ENCODE measurements at regions not wholly inside any gene's neighbourhood (a gene's known extent, or its start where the extent isn't known, plus 50 kb on each side); places are given as distances from the start of the nearest gene placed in this dataset.

- H3K27me3 Mint-ChIP-seq = no peaks in the 10 kb centered on the region
- H3K4me1 Mint-ChIP-seq = no peaks in the 10 kb centered on the region
- no peak overlapping the region for H3K27ac Mint-ChIP-seq
- H3K36me3 Mint-ChIP-seq (ENCODE audit: low read depth) = no peaks in the 10 kb centered on the region
- H3K4me3 Mint-ChIP-seq = no peak overlapping the region
- no peaks in the 10 kb centered on the region for H3K9me3 Mint-ChIP-seq
- CTCF ChIA-PET = no interaction called here
- POLR2A ChIA-PET = no interaction called here
- no peak for DNase-seq
These were observed 664.8 kb upstream of the SEMA3D start for GRCh38 chr7:85851571-85852193.

DNA sequence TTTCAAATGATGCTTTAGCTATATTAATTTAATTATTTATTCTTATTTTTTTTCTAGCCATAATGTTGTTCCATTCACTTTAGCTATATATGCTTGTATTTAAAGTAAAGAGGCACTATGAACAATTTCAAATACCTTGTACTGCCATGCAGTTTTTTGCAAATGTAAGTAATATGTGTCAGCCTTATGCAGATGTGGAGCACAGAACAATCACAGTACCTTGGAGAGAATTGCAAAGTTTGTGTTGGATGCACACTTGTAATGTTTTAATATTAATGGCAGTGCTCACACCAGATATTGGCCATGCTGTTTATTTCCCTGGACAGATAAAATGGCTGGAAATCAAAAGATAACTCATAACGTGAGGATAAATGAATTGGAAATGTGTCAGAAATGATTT is 663.5 kb upstream of the SEMA3D start:
- Mint-ChIP-seq H3K27me3 (no peaks in the 10 kb centered on the region), H3K4me1 (no peaks in the 10 kb centered on the region), H3K9me3 (no peaks in the 10 kb centered on the region), H3K27ac (no peak overlapping the region), H3K36me3 (ENCODE audit: low read depth) (no peaks in the 10 kb centered on the region), H3K4me3 (no peak overlapping the region)
- ChIA-PET CTCF (no interaction called here), POLR2A (no interaction called here)
- no peak for DNase-seq

- H3K27me3 Mint-ChIP-seq = no peaks in the 10 kb centered on the region
- POLR2A ChIA-PET = no interaction called here
- H3K36me3 Mint-ChIP-seq (ENCODE audit: low read depth) = no peaks in the 10 kb centered on the region
- no peak overlapping the region for H3K4me3 Mint-ChIP-seq
- no peaks in the 10 kb centered on the region for H3K4me1 Mint-ChIP-seq
- DNase-seq = no peak
- H3K27ac Mint-ChIP-seq = no peak overlapping the region
- CTCF ChIA-PET = no interaction called here
- H3K9me3 Mint-ChIP-seq = no peaks in the 10 kb centered on the region
These were observed 653.7 kb upstream of the SEMA3D start for GRCh38 chr7:85840554-85840953.

DNA sequence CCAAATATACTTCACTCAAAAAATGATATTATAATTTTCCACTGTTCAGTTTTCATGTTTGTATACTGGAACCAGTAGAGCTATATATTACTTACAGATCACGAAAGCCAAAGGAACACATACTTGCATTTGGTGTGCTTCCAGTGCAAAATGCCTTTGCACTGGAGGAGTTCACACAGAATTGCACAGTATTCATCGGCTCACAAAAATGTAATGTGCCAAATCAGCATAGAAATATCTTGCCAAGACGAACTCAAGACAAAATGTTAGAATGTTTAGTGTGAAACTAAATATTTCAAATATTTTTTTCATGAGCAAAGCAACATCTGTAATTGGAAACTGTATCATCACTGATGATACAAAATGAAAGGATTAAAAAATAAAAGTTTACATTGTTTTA is 646.2 kb upstream of the SEMA3D start:
- DNase-seq = no peak
- Mint-ChIP-seq H3K4me3 (no peak overlapping the region), H3K4me1 (no peaks in the 10 kb centered on the region), H3K9me3 (no peaks in the 10 kb centered on the region), H3K27me3 (no peaks in the 10 kb centered on the region), H3K27ac (no peak overlapping the region), H3K36me3 (ENCODE audit: low read depth) (no peaks in the 10 kb centered on the region)
- ChIA-PET CTCF (no interaction called here), POLR2A (no interaction called here)

GRCh38 chr7:85830982-85831381 is 644.1 kb upstream of the SEMA3D start:
- Mint-ChIP-seq H3K4me3 (no peak overlapping the region), H3K27ac (no peak overlapping the region), H3K9me3 (no peaks in the 10 kb centered on the region), H3K27me3 (no peaks in the 10 kb centered on the region), H3K36me3 (ENCODE audit: low read depth) (no peaks in the 10 kb centered on the region), H3K4me1 (no peaks in the 10 kb centered on the region)
- ChIA-PET POLR2A (no interaction called here), CTCF (no interaction called here)
- no peak for DNase-seq

- no peaks in the 10 kb centered on the region for H3K27me3 Mint-ChIP-seq
- CTCF ChIA-PET = no interaction called here
- DNase-seq = no peak
These were observed 643.1 kb upstream of the SEMA3D start for GRCh38 chr7:85829817-85830432.

DNA sequence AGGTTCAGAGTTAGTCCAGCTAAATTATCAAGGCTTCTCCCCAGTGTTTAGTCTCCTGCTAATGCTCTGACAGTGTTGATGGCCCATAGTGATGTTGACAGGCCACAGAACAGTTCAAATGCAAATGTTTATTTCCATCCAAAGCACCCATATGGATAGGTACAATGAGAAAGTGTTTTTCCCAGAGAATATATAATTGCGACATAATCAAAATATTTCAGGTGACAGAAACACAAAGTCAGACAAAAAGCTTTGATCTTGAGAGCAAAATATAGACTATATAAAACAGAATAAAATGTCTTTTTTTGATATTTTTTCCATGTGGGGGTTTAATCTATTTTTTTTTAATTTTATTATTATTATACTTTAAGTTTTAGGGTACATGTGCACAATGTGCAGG is 642.3 kb upstream of the SEMA3D start:
- Mint-ChIP-seq H3K36me3 (ENCODE audit: low read depth) (no peaks in the 10 kb centered on the region), H3K4me1 (no peaks in the 10 kb centered on the region), H3K9me3 (peaks cover 2% of the 10 kb centered on the region), H3K27me3 (no peaks in the 10 kb centered on the region), H3K4me3 (no peak overlapping the region), H3K27ac (no peak overlapping the region)
- POLR2A ChIA-PET = no interaction called here
- DNase-seq = no peak
- CTCF ChIA-PET = no interaction called here

More at GRCh38 chr7:85829817-85830432, 643.1 kb upstream of the SEMA3D start:
- H3K36me3 Mint-ChIP-seq (ENCODE audit: low read depth) = no peaks in the 10 kb centered on the region
- H3K4me3 Mint-ChIP-seq = no peak overlapping the region
- H3K4me1 Mint-ChIP-seq = no peaks in the 10 kb centered on the region
- H3K9me3 Mint-ChIP-seq = peaks cover 2% of the 10 kb centered on the region
- POLR2A ChIA-PET = no interaction called here
- H3K27ac Mint-ChIP-seq = no peak overlapping the region

GRCh38 chr7:85828614-85829013 is 641.8 kb upstream of the SEMA3D start:
- Mint-ChIP-seq H3K4me3 (no peak overlapping the region), H3K36me3 (ENCODE audit: low read depth) (no peaks in the 10 kb centered on the region), H3K27me3 (no peaks in the 10 kb centered on the region), H3K27ac (no peak overlapping the region), H3K4me1 (no peaks in the 10 kb centered on the region), H3K9me3 (peaks cover 2% of the 10 kb centered on the region)
- CTCF ChIA-PET = no interaction called here
- POLR2A ChIA-PET = no interaction called here
- DNase-seq = no peak

GRCh38 chr7:85823396-85824080 is 636.7 kb upstream of the SEMA3D start:
- Mint-ChIP-seq H3K4me3 (no peak overlapping the region), H3K9me3 (peaks cover 4% of the 10 kb centered on the region), H3K27ac (no peak overlapping the region), H3K36me3 (ENCODE audit: low read depth) (no peaks in the 10 kb centered on the region), H3K27me3 (no peaks in the 10 kb centered on the region), H3K4me1 (no peaks in the 10 kb centered on the region)
- ChIA-PET POLR2A (no interaction called here), CTCF (no interaction called here)
- DNase-seq = no peak

- ChIA-PET CTCF (no interaction called here), POLR2A (no interaction called here)
- no peaks in the 10 kb centered on the region for H3K4me1 Mint-ChIP-seq
- H3K9me3 Mint-ChIP-seq = peaks cover 4% of the 10 kb centered on the region
- no peak overlapping the region for H3K27ac Mint-ChIP-seq
- H3K27me3 Mint-ChIP-seq = no peaks in the 10 kb centered on the region
- no peaks in the 10 kb centered on the region for H3K36me3 Mint-ChIP-seq (ENCODE audit: low read depth)
- no peak overlapping the region for H3K4me3 Mint-ChIP-seq
- no peak for DNase-seq
These were observed 635.1 kb upstream of the SEMA3D start for GRCh38 chr7:85821926-85822325.

GRCh38 chr7:85820702-85821443 is 634.0 kb upstream of the SEMA3D start:
- Mint-ChIP-seq H3K27me3 (no peaks in the 10 kb centered on the region), H3K36me3 (ENCODE audit: low read depth) (no peaks in the 10 kb centered on the region), H3K9me3 (peaks cover 6% of the 10 kb centered on the region), H3K4me3 (no peak overlapping the region), H3K27ac (no peak overlapping the region), H3K4me1 (no peaks in the 10 kb centered on the region)
- ChIA-PET POLR2A (no interaction called here), CTCF (no interaction called here)
- no peak for DNase-seq

DNA sequence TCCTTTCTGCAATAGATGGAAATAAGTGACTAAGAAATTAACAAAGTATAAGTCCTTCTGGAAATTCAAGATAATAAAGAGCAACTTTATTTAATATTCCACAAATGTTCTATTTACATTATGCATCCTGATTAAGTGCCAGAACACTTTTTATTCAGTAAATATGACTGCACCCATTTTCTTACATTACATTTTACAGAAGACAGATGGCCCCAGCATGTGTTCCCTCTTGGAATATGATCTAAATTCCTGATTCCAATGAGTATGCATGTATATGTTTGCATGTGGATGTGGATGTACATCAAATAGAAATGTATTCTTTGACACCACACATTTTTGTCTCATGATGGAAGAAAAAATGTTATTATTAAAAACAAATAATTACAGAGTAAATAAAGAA is 628.7 kb upstream of the SEMA3D start:
- DNase-seq = no peak
- Mint-ChIP-seq H3K27ac (no peak overlapping the region), H3K36me3 (ENCODE audit: low read depth) (no peaks in the 10 kb centered on the region), H3K4me1 (no peaks in the 10 kb centered on the region), H3K9me3 (peaks cover 7% of the 10 kb centered on the region), H3K4me3 (no peak overlapping the region), H3K27me3 (no peaks in the 10 kb centered on the region)
- CTCF ChIA-PET = no interaction called here
- POLR2A ChIA-PET = no interaction called here

- ChIA-PET CTCF (no interaction called here), POLR2A (no interaction called here)
- H3K27me3 Mint-ChIP-seq = no peaks in the 10 kb centered on the region
- H3K4me1 Mint-ChIP-seq = no peaks in the 10 kb centered on the region
- no peaks in the 10 kb centered on the region for H3K9me3 Mint-ChIP-seq
- DNase-seq = no peak
- no peak overlapping the region for H3K4me3 Mint-ChIP-seq
- no peaks in the 10 kb centered on the region for H3K36me3 Mint-ChIP-seq (ENCODE audit: low read depth)
- H3K27ac Mint-ChIP-seq = no peak overlapping the region
These were observed 619.5 kb upstream of the SEMA3D start for GRCh38 chr7:85806321-85806720.

- Mint-ChIP-seq H3K27ac (no peak overlapping the region), H3K27me3 (no peaks in the 10 kb centered on the region), H3K4me1 (no peaks in the 10 kb centered on the region), H3K36me3 (ENCODE audit: low read depth) (no peaks in the 10 kb centered on the region), H3K4me3 (no peak overlapping the region), H3K9me3 (no peaks in the 10 kb centered on the region)
- no peak for DNase-seq
- ChIA-PET CTCF (no interaction called here), POLR2A (no interaction called here)
These were observed 618.8 kb upstream of the SEMA3D start for GRCh38 chr7:85805656-85806055.

All from activated CD4-positive, alpha-beta memory T cell treated with anti-CD3 and anti-CD28 coated beads, Interleukin-2, amount 10 ng/mL, durations not matched to agents 7 days and 5 days (primary cell).